ENCODE measurements at regions not wholly inside any gene's neighbourhood (a gene's known extent, or its start where the extent isn't known, plus 50 kb on each side); places are given as distances from the start of the nearest gene placed in this dataset.

DNA sequence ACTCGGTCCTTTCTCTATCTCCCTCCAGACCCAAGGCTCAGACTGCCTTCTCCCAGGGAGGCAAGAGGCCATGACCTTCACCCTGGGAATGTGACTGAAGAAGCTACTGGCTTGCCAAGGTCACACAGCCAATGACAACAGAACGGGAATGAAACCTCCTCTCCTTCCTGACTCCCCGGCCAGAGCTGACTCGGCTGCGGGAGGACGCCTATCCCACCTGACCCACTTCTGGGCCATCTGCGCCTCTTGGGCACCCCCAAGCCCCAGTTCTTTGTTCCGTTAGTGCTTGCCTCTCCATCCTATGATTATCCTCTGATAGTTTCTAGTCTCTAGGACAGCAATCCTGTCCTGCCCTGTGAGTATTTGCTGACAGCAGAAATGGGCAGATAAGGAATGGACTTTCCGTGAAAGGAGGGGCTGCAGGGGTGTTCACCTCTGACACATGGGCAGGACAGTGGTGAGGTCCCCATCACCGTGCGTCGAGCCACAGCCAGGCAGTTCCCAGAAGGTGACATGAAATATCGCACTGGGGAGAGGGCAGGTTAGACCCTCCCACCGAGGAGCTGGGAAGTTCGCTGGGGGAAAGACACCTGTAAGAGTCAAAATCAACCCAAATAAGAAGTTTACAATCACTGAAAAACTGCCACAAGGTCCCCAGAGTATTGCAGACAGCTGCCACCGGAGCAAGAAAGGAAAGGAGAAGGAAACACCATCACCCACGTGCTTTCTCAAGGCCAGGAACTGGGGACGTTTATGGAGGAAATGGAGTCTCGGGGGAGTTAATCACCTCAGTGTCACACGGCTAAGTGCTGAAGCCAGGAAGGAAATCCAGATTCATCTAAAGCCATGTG is 63.0 kb downstream of the INSIG1 start:
- ATAC-seq (no peak), DNase-seq (no peak)
- Mint-ChIP-seq H3K4me1 (ENCODE audit: low read depth) (peaks cover 4% of the 10 kb centered on the region), H3K9me3 (no peaks in the 10 kb centered on the region), H3K27ac (no peak overlapping the region), H3K36me3 (ENCODE audit: low read depth) (no peaks in the 10 kb centered on the region), H3K27me3 (peaks cover 41% of the 10 kb centered on the region), H3K4me3 (no peak overlapping the region)
- intact Hi-C loops (cut with micrococcal nuclease) = loop anchor here (5.0 kb wide), 1 partner anchor 433 kb away; no protein-coding TSS in a partner anchor
- TF ChIP-seq, protein P1, sequence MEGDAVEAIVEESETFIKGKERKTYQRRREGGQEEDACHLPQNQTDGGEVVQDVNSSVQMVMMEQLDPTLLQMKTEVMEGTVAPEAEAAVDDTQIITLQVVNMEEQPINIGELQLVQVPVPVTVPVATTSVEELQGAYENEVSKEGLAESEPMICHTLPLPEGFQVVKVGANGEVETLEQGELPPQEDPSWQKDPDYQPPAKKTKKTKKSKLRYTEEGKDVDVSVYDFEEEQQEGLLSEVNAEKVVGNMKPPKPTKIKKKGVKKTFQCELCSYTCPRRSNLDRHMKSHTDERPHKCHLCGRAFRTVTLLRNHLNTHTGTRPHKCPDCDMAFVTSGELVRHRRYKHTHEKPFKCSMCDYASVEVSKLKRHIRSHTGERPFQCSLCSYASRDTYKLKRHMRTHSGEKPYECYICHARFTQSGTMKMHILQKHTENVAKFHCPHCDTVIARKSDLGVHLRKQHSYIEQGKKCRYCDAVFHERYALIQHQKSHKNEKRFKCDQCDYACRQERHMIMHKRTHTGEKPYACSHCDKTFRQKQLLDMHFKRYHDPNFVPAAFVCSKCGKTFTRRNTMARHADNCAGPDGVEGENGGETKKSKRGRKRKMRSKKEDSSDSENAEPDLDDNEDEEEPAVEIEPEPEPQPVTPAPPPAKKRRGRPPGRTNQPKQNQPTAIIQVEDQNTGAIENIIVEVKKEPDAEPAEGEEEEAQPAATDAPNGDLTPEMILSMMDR (IDR thresholded peaks at IDR 0.05) = no peak
- ChIA-PET POLR2A (no interaction called here), CTCF (no interaction called here)

GRCh38 chr7:155361346-155361680 is 63.6 kb downstream of the INSIG1 start:
- peaks cover 4% of the 10 kb centered on the region for H3K4me1 Mint-ChIP-seq (ENCODE audit: low read depth)
- peaks cover 40% of the 10 kb centered on the region for H3K27me3 Mint-ChIP-seq
- no peaks in the 10 kb centered on the region for H3K36me3 Mint-ChIP-seq (ENCODE audit: low read depth)
- intact Hi-C loops (cut with micrococcal nuclease) = loop anchor here (5.0 kb wide), 1 partner anchor 434 kb away; no protein-coding TSS in a partner anchor
- TF ChIP-seq, protein P1 (IDR thresholded peaks at IDR 0.05) = no peak
- POLR2A ChIA-PET = no interaction called here
- H3K4me3 Mint-ChIP-seq = no peak overlapping the region
- DNase-seq (no peak), ATAC-seq (no peak)
- CTCF ChIA-PET = interaction anchor here (1.0 kb wide), 1 partner anchor 9 kb away, joined by 4 read pairs; no protein-coding TSS in a partner anchor
- H3K27ac Mint-ChIP-seq = no peak overlapping the region
- H3K9me3 Mint-ChIP-seq = no peaks in the 10 kb centered on the region

- TF ChIP-seq, protein P1 (IDR thresholded peaks at IDR 0.05) = no peak
- H3K4me3 Mint-ChIP-seq = no peak overlapping the region
- peaks cover 38% of the 10 kb centered on the region for H3K27me3 Mint-ChIP-seq
- ChIA-PET CTCF (interaction anchor here (1.0 to 1.8 kb wide), 3 partner anchors 8 to 18 kb away, joined by 3 to 4 read pairs (median 4); no protein-coding TSS in a partner anchor), POLR2A (no interaction called here)
- intact Hi-C loops (cut with micrococcal nuclease) = loop anchor here (5.0 kb wide), 1 partner anchor 435 kb away; no protein-coding TSS in a partner anchor
- DNase-seq (no peak), ATAC-seq (no peak)
- no peaks in the 10 kb centered on the region for H3K36me3 Mint-ChIP-seq (ENCODE audit: low read depth)
- H3K9me3 Mint-ChIP-seq = no peaks in the 10 kb centered on the region
- H3K4me1 Mint-ChIP-seq (ENCODE audit: low read depth) = peaks cover 4% of the 10 kb centered on the region
- H3K27ac Mint-ChIP-seq = no peak overlapping the region
Measured at GRCh38 chr7:155361947-155362346, 64.3 kb downstream of the INSIG1 start.

DNA sequence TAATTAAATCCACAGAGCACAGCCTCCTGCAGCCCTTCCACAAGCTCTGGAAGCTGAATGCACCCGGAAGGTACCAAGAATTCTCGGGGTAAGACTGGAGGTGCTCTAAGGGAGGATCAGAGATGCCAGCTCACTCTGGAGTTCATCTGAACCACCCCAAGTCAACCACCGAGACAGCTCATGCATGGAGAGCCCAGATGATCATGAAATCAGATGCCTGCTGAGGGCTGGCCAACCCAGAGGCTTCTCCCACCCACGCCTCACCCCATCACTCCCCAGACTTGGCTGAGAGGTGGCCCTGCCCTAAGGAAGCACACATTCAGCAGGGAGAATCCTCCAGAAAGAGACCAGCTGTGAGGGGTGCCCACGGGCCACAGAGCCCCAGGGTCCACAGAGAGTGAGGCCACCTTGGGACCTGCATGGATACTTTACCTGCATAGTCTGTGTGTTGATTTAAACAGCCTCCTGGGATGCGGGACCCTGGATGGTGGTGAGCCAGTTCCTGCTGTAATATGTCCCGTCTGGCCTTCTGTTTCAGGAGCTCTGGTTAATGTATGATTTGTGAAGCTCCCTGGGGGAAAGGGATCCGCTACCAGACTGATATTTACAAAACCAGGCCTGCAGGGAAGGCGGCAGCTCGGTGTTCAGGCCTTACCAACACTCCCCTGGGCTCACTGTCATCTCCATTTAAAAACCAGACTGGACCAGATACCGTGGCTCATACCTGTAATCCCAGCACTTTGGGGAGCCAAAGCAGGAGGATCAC is 64.9 kb downstream of the INSIG1 start:
- H3K27me3 Mint-ChIP-seq = peaks cover 35% of the 10 kb centered on the region
- H3K36me3 Mint-ChIP-seq (ENCODE audit: low read depth) = no peaks in the 10 kb centered on the region
- no peak overlapping the region for H3K4me3 Mint-ChIP-seq
- CTCF ChIA-PET = interaction anchor here (1.0 to 1.8 kb wide), 4 partner anchors 8 to 302 kb away, joined by 3 to 4 read pairs (median 4); no protein-coding TSS in a partner anchor
- no peaks in the 10 kb centered on the region for H3K9me3 Mint-ChIP-seq
- DNase-seq (no peak), ATAC-seq (no peak)
- intact Hi-C loops (cut with micrococcal nuclease) = loop anchor here (5.0 kb wide), 1 partner anchor 435 kb away; no protein-coding TSS in a partner anchor
- H3K4me1 Mint-ChIP-seq (ENCODE audit: low read depth) = peaks cover 4% of the 10 kb centered on the region
- H3K27ac Mint-ChIP-seq = no peak overlapping the region
- TF ChIP-seq, protein P1 (IDR thresholded peaks at IDR 0.05) = no peak
- POLR2A ChIA-PET = no interaction called here

Measured in activated CD8-positive, alpha-beta T cell treated with anti-CD3 and anti-CD28 coated beads for 36 hours (primary cell).